HG02642 (cell line): ENCODE measurements at regions not wholly inside any gene's neighbourhood (a gene's known extent, or its start where the extent isn't known, plus 50 kb on each side); places are given as distances from the start of the nearest gene placed in this dataset.
"Not testable (repeated sequence)": the region's sequence is repeated elsewhere in the genome, so short reads cannot be mapped to it uniquely, and the experiment has no call there.

Experiments
- ATAC-seq: cut with Tn5 transposase; IDR thresholded peaks from one replicate; pipeline ENCODE4 v1.9.1; 2021; ENCODE audit warnings: mild to moderate bottlenecking; ENCODE audit not compliant: unreplicated experiment, poor library complexity

- no peak for ATAC-seq
These were observed 183.3 kb downstream of the EDN1 start for GRCh38 chr6:12473494-12473893.

- ATAC-seq: no peak
These were observed 184.3 kb downstream of the EDN1 start for GRCh38 chr6:12474167-12475140.

GRCh38 chr6:12476484-12476883, 186.3 kb downstream of the EDN1 start:
- no peak for ATAC-seq

GRCh38 chr6:12477616-12478015, 187.5 kb downstream of the EDN1 start:
- ATAC-seq: no peak

- no peak for ATAC-seq
These were observed 188.8 kb downstream of the EDN1 start for GRCh38 chr6:12478921-12479320.

GRCh38 chr6:12479451-12479850, 189.3 kb downstream of the EDN1 start:
- no peak for ATAC-seq

GRCh38 chr6:12479881-12480280, 189.7 kb downstream of the EDN1 start:
- ATAC-seq: no peak

- ATAC-seq: no peak
These were observed 190.2 kb downstream of the EDN1 start for GRCh38 chr6:12480379-12480778.

- no peak for ATAC-seq
These were observed 191.1 kb downstream of the EDN1 start for GRCh38 chr6:12481292-12481691.

- no peak for ATAC-seq
These were observed 191.7 kb downstream of the EDN1 start for GRCh38 chr6:12481850-12482249.

- no peak for ATAC-seq
These were observed 192.5 kb downstream of the EDN1 start for GRCh38 chr6:12482386-12483375.

- peak; percentile 85 for ATAC-seq
These were observed 193.6 kb downstream of the EDN1 start for GRCh38 chr6:12483712-12484111.

- ATAC-seq: no peak
These were observed 194.4 kb downstream of the EDN1 start for GRCh38 chr6:12484519-12484918.

GRCh38 chr6:12485226-12485764, 195.1 kb downstream of the EDN1 start:
- ATAC-seq: no peak

GRCh38 chr6:12485837-12486236, 195.7 kb downstream of the EDN1 start:
- ATAC-seq: no peak

- no peak for ATAC-seq
These were observed 200.3 kb downstream of the EDN1 start for GRCh38 chr6:12490351-12490903.

GRCh38 chr6:12490904-12491571, 200.9 kb downstream of the EDN1 start:
- no peak for ATAC-seq

- not testable (repeated sequence) for ATAC-seq
These were observed 202.8 kb downstream of the EDN1 start for GRCh38 chr6:12492929-12493328.

- no peak for ATAC-seq
These were observed 203.3 kb downstream of the EDN1 start for GRCh38 chr6:12493446-12493845.

GRCh38 chr6:12494161-12494560, 204.0 kb downstream of the EDN1 start:
- no peak for ATAC-seq
